Eye (tissue), 1 donor: ENCODE measurements at regions not wholly inside any gene's neighbourhood (a gene's known extent, or its start where the extent isn't known, plus 50 kb on each side); places are given as distances from the start of the nearest gene placed in this dataset.
"Not testable (repeated sequence)": the region's sequence is repeated elsewhere in the genome, so short reads cannot be mapped to it uniquely, and the experiment has no call there.

Experiments
- DNase-seq: peaks from one replicate; pipeline ENCODE4 v3.0.0-alpha.2; 2015

DNA sequence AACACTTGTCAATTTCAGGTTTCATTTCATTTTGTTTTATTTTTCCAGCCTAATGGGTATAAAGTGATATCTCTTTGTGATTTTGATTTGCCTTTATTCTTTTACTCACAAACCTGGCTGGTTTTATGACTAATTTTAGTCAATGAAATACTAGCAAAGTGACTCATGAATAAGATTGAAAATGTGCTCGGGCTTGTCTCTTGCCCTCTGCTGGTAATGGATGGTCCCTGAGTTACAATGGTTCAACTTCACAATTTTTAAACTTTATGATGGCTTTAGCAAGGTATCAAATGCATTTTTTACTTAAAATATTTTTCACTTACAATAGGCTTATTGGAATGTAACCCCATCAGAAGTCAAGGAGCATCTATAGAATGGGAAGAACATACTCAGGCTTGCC, 431.4 kb upstream of the CCNG1 start:
- DNase-seq: no peak

DNA sequence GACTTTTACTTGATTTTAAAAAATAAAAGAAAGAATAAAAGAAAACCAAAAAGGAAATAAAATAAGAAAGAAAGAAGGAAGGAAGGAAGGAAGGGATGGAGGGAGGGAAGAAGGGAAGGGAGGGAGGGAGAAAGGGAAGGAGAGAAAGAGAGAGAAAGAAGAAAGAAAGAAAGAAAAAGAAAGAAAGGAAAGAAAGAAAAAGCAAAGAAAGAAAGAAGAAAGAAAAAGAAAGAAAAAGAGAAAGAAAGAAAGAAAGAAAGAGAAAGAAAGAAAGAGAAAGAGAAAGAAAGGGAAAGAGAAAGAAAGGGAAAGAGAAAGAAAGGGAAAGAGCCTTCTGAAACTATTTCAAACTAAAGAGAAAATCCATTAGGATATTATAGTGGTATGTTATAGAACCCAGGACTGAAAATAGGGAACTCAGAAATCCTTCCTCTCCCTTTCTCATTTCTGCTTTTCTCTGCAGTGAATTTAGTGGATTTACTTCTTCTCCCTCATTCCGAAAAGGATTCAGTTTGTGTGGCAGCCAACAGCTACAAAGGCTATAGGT, 414.7 kb upstream of the CCNG1 start:
- no peak for DNase-seq

GRCh38 chr5:163023846-163024245, 413.5 kb upstream of the CCNG1 start:
- no peak for DNase-seq

DNA sequence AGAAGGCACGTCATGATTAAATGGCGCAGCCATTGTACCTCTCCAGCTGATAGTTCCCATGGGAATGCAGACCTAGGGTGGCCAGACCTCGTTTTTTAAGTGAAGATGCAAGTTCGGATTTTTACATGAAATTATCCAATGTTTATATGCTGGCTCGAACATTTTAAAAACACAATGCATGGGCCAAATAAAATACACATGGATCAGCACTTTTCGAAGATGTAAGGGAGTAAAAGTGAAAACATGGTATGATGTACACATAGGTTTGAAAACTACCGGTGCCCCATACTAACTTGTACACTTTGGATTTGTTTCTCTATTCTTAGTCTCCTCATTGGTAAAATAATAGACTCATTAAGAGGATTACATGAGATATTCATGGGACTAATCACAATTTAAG, 412.5 kb upstream of the CCNG1 start:
- DNase-seq: no peak

GRCh38 chr5:163033656-163034055, 403.7 kb upstream of the CCNG1 start:
- no peak for DNase-seq

DNA sequence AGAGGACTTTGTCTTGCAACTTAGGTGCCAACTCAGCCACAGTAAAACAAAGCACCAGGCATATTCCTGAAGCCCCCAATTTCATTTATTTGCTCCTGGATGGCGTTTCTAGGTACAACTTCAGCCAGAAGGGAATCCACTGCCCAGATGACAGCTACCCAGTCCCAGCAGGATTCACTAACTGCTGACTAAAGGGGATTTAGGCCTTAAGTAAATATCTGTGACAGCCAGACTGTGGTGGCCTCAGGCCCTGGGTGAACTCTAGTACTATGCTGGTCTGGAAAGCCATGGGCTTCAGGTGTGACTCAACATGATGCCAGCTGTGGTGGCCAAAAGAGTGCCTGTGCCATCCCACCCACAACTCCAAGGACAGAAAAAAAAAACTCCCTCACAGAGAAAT, 396.1 kb upstream of the CCNG1 start:
- DNase-seq: no peak

- DNase-seq: no peak
Observed at GRCh38 chr5:163079618-163080017, 357.8 kb upstream of the CCNG1 start.

DNA sequence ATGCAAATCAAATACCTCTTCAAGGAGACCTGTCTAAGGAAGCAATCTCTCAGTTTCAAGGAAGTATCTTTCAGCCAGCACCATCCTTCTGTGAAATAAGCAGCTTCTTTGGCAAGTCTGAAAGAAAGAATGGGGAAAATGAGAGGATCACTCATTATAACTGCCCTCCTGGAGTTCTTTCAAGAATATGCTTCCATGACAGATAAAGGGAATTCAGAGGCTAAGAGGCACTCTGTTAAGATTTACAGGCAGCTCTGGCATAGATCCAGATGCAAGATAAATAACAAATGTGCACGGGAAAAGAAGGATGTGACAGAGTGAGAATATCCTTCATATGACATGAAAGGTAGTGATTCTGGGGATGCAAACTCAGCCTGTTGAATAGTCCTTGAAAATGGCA, 348.2 kb upstream of the CCNG1 start:
- DNase-seq: peak; percentile 2

DNA sequence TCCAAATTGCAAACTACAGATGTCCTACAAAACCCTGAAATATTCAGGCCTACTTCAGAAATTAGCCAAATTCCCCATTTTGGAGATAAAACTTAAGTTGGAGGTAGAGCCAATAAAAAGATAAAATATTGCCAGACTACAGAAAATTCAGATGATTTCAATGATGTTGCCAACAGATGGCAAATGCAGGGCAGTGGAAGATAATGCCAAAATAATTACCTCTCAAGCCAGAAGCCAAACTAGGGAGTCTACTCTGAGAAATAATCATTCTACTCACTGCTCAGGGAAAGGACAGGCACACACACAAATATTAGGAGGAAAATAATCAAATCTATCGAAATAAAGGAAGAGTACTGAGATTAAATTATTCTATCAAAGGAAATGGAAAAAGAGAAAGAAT, 347.5 kb upstream of the CCNG1 start:
- DNase-seq: no peak

- no peak for DNase-seq
Observed at GRCh38 chr5:163094492-163095180, 342.8 kb upstream of the CCNG1 start.

GRCh38 chr5:163104464-163104863, 332.9 kb upstream of the CCNG1 start:
- no peak for DNase-seq

GRCh38 chr5:163105456-163105855, 331.9 kb upstream of the CCNG1 start:
- no peak for DNase-seq

DNA sequence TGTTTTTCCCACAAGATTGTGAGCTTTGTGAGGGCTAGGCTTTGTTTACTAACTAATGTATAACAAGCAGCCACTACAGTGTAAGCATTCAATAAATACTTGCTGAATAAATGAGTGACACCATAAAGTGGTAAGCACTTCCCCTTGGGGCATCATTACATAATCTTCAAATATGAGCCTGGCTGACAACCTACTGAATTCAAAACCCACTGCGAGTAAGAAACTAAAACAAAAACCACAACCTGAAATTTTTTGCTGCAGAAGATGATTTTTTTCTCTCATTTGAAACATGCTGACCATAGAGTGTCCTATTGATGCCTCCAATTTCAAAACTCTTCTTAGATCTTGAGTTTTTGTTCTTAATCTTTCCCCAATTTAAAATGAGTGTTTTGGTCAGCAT, 331.3 kb upstream of the CCNG1 start:
- no peak for DNase-seq

DNA sequence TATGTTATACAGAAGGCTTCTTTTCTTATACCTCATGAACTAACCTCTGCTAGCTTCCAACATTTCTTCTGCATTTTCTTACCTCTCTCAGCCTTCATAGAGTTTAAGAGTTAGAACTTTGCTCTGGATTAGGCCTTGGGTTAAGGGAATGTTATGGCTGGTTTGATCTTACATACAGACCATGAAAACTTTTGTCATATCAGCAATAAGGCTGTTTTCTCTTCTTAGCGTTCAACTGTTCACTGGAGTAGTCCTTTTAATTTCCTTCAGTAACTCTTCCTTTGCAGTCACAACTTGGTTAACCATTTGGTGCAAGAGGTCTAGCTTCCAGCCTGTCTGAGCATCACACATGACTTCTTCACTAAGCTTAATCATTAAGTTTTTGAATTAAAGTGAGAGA, 329.0 kb upstream of the CCNG1 start:
- no peak for DNase-seq

DNA sequence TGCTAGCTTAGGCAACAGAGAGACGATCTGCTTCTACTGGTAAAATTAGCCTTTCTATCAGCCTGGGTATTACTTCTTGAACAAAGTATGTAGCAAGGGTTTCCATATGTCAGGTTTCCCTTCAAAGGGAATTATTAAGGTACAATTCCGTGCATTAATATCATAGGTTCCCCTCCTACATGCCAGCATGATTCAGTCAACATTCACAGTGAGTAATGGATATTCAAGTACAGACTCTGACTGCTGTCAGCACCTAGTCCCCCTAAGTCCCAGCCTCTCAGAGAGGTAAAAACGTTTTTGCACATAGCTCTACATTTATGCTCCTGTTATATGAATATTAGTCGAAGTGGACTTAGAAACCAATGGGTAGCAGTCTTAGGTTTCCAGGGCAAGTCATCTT, 322.4 kb upstream of the CCNG1 start:
- DNase-seq: no peak

DNA sequence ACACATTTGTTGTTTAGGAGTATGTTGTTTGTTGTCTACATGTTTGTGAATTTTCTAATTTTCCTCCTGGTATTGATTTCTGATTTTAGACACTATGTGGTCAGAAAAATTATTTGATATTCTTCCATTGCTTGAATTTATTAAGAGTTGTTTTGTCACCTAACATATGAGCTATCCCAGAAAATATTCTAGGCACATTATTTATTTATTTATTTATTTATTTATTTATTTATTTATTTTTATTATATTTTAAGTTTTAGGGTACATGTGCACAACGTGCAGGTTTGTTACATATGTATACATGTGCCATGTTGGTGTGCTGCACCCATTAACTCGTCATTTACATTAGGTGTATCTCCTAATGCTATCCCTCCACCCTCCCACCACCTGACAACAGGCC, 320.8 kb upstream of the CCNG1 start:
- DNase-seq: not testable (repeated sequence)

DNA sequence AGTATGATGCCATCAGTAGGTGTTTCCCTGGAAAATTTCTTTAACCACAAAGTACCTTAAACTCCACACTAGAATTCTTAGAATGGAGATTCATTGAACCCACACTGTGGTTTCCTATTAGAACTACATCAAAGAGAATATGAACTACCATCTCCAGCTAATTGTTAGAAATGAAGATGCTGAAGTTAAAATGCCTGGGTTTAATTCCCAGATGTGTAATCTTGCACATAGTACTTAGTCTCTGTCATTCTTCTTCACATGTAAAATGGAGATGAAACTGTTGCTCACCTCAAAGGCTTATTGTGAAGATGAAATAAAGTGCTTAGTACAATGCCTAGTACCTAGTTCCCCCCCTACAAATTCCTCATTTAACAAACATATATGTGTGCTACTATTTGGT, 303.3 kb upstream of the CCNG1 start:
- no peak for DNase-seq

DNA sequence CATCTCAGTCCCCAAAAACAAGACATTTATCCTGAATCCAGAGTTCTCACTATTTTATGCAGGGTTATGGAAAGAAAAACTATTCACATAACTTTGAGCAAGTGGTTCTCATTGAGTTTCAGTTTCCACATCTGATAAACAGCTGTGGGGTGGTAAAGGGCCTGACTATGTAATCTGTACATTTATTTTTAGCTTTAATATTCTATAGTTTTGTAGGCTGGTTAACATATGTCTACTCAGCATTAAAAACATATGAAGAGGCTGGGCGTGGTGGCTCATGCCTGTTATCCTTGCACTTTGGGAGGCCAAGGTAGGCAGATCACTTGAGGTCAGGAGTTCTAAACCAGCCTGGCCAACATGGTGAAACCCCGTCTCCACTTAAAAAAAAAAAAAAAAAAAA, 301.5 kb upstream of the CCNG1 start:
- DNase-seq: no peak

- DNase-seq: no peak
Observed at GRCh38 chr5:163161512-163161911, 275.9 kb upstream of the CCNG1 start.

DNA sequence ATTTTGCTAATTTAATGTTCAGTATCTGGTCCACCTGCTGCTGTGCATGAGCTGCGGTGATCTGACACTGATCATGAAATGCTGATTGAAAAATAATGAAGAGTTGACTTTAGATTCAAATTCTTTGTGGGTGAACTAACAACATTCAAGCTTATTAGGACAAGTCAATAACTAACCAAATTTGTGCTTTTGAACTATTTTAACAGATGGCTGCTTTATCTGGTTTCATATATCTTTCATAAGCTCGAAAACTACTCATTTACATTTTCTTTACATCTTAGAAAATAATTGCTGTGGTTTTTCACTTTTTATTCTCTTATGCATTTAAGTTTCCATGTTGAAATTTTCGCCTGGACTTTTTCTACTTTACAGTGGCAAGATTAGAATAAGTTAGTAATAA, 274.8 kb upstream of the CCNG1 start:
- no peak for DNase-seq

DNA sequence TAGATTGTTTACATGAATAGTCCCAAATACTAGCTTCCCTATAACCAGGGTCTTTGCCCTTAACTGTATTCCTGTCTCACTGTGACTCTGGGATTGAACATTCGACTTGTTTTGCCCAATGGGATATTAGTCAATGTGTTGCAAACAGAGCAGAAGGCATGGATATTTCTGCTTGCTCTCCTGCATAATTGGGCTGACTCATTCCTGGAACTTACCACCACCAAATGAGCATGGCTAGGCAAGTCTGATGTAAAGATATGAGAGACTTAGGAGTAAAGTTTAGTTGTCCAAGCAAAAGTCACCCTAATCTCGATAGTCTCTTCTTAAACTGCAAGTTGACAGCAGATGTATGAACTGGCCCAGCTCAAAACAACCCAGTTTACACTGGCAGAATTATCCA, 273.5 kb upstream of the CCNG1 start:
- no peak for DNase-seq

DNA sequence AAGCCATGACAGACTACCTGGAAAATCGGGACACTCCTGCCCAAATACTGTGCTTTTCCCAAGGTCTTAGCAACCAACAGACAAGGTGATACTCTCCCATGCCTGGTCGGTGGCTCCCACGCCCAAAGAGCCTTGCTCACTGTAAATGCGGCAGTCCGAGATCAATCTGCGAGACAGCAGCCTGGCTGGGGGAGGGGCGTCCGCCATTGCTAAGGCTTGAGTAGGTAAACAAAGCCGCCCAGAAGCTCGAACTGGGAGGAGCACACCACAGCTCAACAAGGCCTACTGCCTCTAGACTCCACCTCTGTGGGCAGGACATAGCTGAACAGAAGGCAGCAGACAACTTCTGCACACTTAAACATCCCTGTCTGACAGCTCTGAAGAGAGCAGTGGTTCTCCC, 272.1 kb upstream of the CCNG1 start:
- no peak for DNase-seq

GRCh38 chr5:163170161-163170560, 267.2 kb upstream of the CCNG1 start:
- DNase-seq: not testable (repeated sequence)

- DNase-seq: no peak
Observed at GRCh38 chr5:163172540-163173338, 264.7 kb upstream of the CCNG1 start.
